HepG2 (cell line): ENCODE measurements at regions not wholly inside any gene's neighbourhood (a gene's known extent, or its start where the extent isn't known, plus 50 kb on each side); places are given as distances from the start of the nearest gene placed in this dataset.

ENCODE experiments used
- ASH2L ChIP-seq: fragments of 300-600, 200-600 bp; sonication (generic); IDR thresholded peaks from 2 replicates; pipeline ENCODE4 v1.7.0; 2017; ENCODE audit warnings: low read depth, mild to moderate bottlenecking, moderate library complexity, mixed read lengths, low read length; ENCODE audit not compliant: insufficient read length
- ATF4 ChIP-seq, 2 experiments: fragments of 450-650 bp in 1 of 2; sonication (generic) in 1 of 2; formaldehyde crosslinking; IDR thresholded peaks; 2 replicates each; pipeline versions ENCODE4 v1.5.0 to v1.8.0; 2020 to 2022; ENCODE audit warnings: mild to moderate bottlenecking in 1 of 2, missing genetic modification reagents in 1 of 2
- CC2D1A ChIP-seq: sonication (generic); formaldehyde crosslinking; IDR thresholded peaks from 2 replicates; pipeline ENCODE4 v1.8.1; 2023; ENCODE audit warnings: mild to moderate bottlenecking, missing genetic modification reagents
- CENPBD1 ChIP-seq: sonication (generic); formaldehyde crosslinking; IDR thresholded peaks from 2 replicates; pipeline ENCODE4 v1.8.0; 2022; ENCODE audit warnings: missing genetic modification reagents, low read depth, mild to moderate bottlenecking, borderline replicate concordance
- ELK4 ChIP-seq: sonication (generic); formaldehyde crosslinking; IDR thresholded peaks from 2 replicates; pipeline ENCODE4 v1.9.0; 2021; ENCODE audit warnings: missing genetic modification reagents, borderline replicate concordance
- KDM5B ChIP-seq: sonication (generic); formaldehyde crosslinking; IDR thresholded peaks from 2 replicates; pipeline ENCODE4 v1.4.0; 2020; ENCODE audit warnings: missing genetic modification reagents, mild to moderate bottlenecking, borderline replicate concordance
- KLF16 ChIP-seq, 2 experiments: sonication (generic) in 1 of 2; formaldehyde crosslinking in 1 of 2; IDR thresholded peaks; 2 replicates each; pipeline versions ENCODE4 v1.6.1 to v1.8.0; 2016 to 2023; ENCODE audit warnings: missing genetic modification reagents in 2 of 2, missing compliant biosample characterization in 1 of 2
- MAFK ChIP-seq, 2 experiments: IDR thresholded peaks in 1 of 2; conservative IDR thresholded peaks in 1 of 2; 2 replicates each; pipeline ENCODE4 v1.6.1; 2011; ENCODE audit warnings: improper control_type of control experiment in 2 of 2, low read length in 2 of 2
- NR2F2 ChIP-seq: IDR thresholded peaks from 2 replicates; pipeline ENCODE4 v1.6.1; 2012; ENCODE audit warnings: low read depth, inconsistent platforms, borderline replicate concordance
- PITX1 ChIP-seq: sonication (generic); formaldehyde crosslinking; IDR thresholded peaks from 2 replicates; pipeline ENCODE4 v1.5.1; 2020; ENCODE audit warnings: mild to moderate bottlenecking, missing genetic modification reagents
- TFE3 ChIP-seq: IDR thresholded peaks from 2 replicates; pipeline ENCODE4 v1.6.1; 2016
- ZNF234 ChIP-seq: sonication (generic); formaldehyde crosslinking; conservative IDR thresholded peaks from 2 replicates; pipeline ENCODE4 v1.5.1; 2020; ENCODE audit warnings: mild to moderate bottlenecking, missing genetic modification reagents
- ZNF367 ChIP-seq: sonication (generic); formaldehyde crosslinking; IDR thresholded peaks from 2 replicates; pipeline ENCODE4 v1.4.0; 2020; ENCODE audit warnings: missing genetic modification reagents, borderline replicate concordance
- ZNF468 ChIP-seq: sonication (generic); formaldehyde crosslinking; IDR thresholded peaks from 2 replicates; pipeline ENCODE4 v1.8.0; 2022; ENCODE audit warnings: mild to moderate bottlenecking, moderate library complexity, missing genetic modification reagents
- ZNF644 ChIP-seq: IDR thresholded peaks from 2 replicates; pipeline ENCODE4 v1.6.1; 2016; ENCODE audit warnings: low read depth
- ZNF841 ChIP-seq: sonication (generic); formaldehyde crosslinking; IDR thresholded peaks from 2 replicates; pipeline ENCODE4 v1.8.1; 2023; ENCODE audit warnings: missing genetic modification reagents, borderline replicate concordance
- TF ChIP-seq, protein P1 (sequence below): sonication (generic); formaldehyde crosslinking; IDR thresholded peaks from 2 replicates; pipeline ENCODE4 v1.4.0; 2020; ENCODE audit warnings: missing genetic modification reagents, borderline replicate concordance
- TF ChIP-seq, protein P2 (sequence below): sonication (generic); formaldehyde crosslinking; IDR thresholded peaks from 2 replicates; pipeline ENCODE4 v1.5.0; 2020; ENCODE audit warnings: missing genetic modification reagents

- peak; percentile 30; the same call in 1 of the 2 replicates for TF ChIP-seq PITX1
- TF ChIP-seq CC2D1A (CRISPR knock-in tag) = no peak
- TF ChIP-seq, protein P1, sequence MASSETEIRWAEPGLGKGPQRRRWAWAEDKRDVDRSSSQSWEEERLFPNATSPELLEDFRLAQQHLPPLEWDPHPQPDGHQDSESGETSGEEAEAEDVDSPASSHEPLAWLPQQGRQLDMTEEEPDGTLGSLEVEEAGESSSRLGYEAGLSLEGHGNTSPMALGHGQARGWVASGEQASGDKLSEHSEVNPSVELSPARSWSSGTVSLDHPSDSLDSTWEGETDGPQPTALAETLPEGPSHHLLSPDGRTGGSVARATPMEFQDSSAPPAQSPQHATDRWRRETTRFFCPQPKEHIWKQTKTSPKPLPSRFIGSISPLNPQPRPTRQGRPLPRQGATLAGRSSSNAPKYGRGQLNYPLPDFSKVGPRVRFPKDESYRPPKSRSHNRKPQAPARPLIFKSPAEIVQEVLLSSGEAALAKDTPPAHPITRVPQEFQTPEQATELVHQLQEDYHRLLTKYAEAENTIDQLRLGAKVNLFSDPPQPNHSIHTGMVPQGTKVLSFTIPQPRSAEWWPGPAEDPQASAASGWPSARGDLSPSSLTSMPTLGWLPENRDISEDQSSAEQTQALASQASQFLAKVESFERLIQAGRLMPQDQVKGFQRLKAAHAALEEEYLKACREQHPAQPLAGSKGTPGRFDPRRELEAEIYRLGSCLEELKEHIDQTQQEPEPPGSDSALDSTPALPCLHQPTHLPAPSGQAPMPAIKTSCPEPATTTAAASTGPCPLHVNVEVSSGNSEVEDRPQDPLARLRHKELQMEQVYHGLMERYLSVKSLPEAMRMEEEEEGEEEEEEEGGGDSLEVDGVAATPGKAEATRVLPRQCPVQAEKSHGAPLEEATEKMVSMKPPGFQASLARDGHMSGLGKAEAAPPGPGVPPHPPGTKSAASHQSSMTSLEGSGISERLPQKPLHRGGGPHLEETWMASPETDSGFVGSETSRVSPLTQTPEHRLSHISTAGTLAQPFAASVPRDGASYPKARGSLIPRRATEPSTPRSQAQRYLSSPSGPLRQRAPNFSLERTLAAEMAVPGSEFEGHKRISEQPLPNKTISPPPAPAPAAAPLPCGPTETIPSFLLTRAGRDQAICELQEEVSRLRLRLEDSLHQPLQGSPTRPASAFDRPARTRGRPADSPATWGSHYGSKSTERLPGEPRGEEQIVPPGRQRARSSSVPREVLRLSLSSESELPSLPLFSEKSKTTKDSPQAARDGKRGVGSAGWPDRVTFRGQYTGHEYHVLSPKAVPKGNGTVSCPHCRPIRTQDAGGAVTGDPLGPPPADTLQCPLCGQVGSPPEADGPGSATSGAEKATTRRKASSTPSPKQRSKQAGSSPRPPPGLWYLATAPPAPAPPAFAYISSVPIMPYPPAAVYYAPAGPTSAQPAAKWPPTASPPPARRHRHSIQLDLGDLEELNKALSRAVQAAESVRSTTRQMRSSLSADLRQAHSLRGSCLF (CRISPR knock-in tag) = no peak
- TF ChIP-seq MAFK (conservative IDR thresholded peaks at IDR 0.05 in 1 of 2, IDR thresholded peaks at IDR 0.05 in 1 of 2; ENCODE audit: low read length in 2 of 2) = no peak
- no peak for TF ChIP-seq ZNF367 (CRISPR knock-in tag)
- TF ChIP-seq ELK4 (CRISPR knock-in tag) = no peak
- TF ChIP-seq KLF16 (CRISPR knock-in tag; IDR thresholded peaks at IDR 0.05) = no peak
- TF ChIP-seq TFE3 (CRISPR knock-in tag) = no peak
- no peak for TF ChIP-seq ATF4 (CRISPR knock-in tag; IDR thresholded peaks at IDR 0.05)
- TF ChIP-seq CENPBD1 (CRISPR knock-in tag) = no peak
- no peak for TF ChIP-seq NR2F2
- TF ChIP-seq KDM5B (CRISPR knock-in tag) = no peak
- no peak for TF ChIP-seq ZNF234 (CRISPR knock-in tag)
- TF ChIP-seq ASH2L = peak; percentile 77
- TF ChIP-seq ZNF468 (CRISPR knock-in tag) = no peak
- TF ChIP-seq ZNF644 (CRISPR knock-in tag) = 0 out of 2 replicates have a peak, but pooled peaks have one; percentile 17
- TF ChIP-seq, protein P2, sequence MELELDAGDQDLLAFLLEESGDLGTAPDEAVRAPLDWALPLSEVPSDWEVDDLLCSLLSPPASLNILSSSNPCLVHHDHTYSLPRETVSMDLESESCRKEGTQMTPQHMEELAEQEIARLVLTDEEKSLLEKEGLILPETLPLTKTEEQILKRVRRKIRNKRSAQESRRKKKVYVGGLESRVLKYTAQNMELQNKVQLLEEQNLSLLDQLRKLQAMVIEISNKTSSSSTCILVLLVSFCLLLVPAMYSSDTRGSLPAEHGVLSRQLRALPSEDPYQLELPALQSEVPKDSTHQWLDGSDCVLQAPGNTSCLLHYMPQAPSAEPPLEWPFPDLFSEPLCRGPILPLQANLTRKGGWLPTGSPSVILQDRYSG (CRISPR knock-in tag) = no peak
- no peak for TF ChIP-seq ZNF841 (CRISPR knock-in tag)
Measured at GRCh38 chr13:74082741-74083160, 51.5 kb downstream of the KLF12 start (continued).
